GM12865 (cell line): ENCODE measurements at regions not wholly inside any gene's neighbourhood (a gene's known extent, or its start where the extent isn't known, plus 50 kb on each side); places are given as distances from the start of the nearest gene placed in this dataset.

ENCODE experiments used
- DNase-seq: peaks from one replicate; pipeline ENCODE4 v3.0.0; 2010; ENCODE audit warnings: low read depth
- H3K4me3 ChIP-seq: 2 replicates; pipeline ENCODE4 v1.5.1; 2011; ENCODE audit warnings: mild to moderate bottlenecking, low read depth, low read length, control low read depth
- TF ChIP-seq, protein P1 (sequence below): IDR thresholded peaks from 2 replicates; pipeline ENCODE4 v1.5.1; 2011; ENCODE audit warnings: low read length, control low read depth, low read depth, inconsistent platforms; ENCODE audit not compliant: insufficient read depth; ENCODE audit errors: missing control alignments

DNA sequence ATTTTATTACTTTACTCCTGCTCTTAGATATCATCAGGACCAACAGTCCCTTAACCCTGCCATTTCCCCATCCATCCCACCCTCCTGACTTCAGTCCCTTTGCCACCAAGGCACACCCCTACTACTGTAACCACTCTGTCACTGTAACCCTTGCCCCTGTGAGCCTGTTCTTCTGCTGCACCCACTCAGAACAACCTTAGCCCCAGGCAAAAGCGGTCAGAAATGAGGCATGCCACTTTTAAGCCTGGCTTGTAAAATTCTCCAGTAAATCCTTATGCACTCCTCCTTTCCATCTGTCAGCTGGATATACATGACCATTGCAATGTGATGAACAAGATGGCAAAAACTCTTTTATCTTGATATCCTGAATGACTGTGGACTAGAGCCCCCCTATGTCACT is 555.0 kb upstream of the PLXNA2 start:
- DNase-seq: no peak
- TF ChIP-seq, protein P1, sequence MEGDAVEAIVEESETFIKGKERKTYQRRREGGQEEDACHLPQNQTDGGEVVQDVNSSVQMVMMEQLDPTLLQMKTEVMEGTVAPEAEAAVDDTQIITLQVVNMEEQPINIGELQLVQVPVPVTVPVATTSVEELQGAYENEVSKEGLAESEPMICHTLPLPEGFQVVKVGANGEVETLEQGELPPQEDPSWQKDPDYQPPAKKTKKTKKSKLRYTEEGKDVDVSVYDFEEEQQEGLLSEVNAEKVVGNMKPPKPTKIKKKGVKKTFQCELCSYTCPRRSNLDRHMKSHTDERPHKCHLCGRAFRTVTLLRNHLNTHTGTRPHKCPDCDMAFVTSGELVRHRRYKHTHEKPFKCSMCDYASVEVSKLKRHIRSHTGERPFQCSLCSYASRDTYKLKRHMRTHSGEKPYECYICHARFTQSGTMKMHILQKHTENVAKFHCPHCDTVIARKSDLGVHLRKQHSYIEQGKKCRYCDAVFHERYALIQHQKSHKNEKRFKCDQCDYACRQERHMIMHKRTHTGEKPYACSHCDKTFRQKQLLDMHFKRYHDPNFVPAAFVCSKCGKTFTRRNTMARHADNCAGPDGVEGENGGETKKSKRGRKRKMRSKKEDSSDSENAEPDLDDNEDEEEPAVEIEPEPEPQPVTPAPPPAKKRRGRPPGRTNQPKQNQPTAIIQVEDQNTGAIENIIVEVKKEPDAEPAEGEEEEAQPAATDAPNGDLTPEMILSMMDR: no peak
- H3K4me3 ChIP-seq: no peak overlapping the region

DNA sequence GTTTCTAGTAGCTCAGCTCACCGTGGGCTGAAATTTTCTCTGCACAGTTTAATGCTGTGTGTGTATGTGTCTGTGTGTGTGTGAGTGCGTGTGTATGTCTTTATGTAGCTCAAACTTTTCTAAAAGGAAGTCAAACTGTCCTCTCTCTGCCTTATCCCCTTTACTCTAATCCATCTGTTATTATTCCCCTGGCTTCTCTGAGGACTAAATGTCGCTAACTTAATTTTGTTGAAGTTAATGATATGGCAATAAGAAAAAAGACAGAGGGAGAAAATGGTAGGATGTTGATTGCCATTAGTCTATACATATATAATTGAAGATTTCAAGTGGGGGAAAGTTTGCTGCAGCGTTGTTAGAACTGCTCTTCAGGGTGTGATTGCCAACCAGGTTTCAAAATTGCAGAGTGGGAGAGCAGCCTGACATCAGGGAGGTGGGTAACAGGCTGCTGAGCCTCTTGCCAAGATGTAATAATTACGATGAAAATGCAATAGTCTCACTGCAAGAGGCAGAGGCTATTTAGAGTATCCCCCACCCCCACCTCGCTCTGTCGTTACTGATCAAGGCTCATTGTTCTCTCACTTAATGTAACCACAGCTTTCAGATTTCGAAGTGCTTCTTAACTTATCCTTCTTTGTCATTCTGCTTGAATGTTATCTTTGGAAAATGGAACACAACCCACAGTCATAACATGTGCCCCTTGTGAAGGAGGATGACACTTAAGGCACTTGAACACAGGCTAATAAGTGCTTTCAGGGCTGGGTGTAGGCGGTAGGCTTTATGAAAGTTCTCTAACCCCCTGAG is 559.0 kb upstream of the PLXNA2 start:
- H3K4me3 ChIP-seq: no peak overlapping the region
- DNase-seq: peak; percentile 24
- TF ChIP-seq, protein P1: no peak

DNA sequence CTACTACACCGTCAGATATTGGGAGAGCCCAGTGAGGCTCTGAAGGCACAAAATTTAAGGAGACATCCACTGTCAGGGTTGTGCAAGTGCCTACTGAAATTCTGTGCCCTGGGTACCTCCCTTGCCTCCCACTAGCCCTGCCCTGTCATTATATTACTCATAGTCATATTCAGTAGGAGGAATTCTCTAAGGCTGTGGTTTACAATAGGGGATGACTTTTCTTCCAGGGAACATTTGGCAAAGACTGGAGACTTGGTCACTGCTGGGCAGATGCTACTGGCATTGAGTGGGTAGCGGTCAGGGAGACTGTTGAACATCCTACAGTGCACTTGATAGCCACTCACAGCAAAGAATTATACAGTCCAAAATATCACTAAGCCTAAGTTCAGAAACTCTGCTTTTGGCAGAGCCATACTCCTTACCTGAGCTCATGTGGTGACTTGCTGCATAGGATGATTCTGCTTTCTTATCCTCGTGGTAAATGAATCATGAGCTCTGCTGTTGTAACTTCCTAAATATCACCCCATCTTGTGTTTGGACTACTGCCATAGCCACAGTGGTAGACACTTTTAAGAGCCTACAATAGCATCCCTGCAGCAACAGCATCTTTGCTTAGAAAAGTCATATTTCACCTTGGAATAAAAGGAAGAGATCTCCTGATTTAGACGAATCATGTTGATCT is 563.4 kb upstream of the PLXNA2 start:
- TF ChIP-seq, protein P1: no peak
- H3K4me3 ChIP-seq: no peak overlapping the region
- no peak for DNase-seq

DNA sequence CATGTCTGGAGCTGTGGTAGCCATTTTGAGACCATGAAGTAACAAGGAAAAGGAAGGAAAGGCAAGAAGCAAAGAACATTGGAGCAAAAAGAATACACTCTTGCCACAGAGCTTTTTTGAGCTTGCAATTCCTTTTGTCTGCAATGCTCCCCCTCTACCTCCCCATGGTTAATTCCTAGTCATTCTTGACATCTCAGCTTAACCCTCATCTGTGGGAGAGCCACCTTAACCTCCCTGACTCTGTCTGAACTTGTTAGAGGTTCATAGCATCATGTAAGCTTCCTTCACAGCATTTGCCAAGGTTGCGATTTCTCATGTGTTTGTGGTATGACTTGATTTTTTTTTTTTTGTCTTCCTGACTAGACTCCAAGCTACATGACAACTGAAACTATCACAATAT is 564.1 kb upstream of the PLXNA2 start:
- no peak for DNase-seq
- H3K4me3 ChIP-seq: no peak overlapping the region

DNA sequence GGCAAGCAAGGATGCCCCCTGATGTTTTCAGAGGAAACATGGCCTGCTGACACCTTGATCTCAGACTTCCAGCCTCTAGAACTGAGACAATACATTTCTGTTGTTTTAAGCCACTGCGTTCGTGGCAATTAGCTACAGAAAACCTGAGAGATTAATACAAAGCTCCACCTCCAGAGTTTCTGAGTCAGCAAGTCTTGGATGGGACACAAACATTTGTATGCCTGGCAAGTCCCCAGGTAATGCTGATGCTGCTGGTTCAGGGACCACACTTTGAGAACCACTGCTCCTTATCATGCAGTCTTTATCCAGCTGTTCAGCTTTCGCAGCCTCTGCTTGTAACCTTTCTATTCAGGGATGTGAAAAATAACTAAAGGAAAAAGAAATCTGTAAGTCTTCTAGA is 565.7 kb upstream of the PLXNA2 start:
- TF ChIP-seq, protein P1: no peak
- DNase-seq: no peak
- no peak overlapping the region for H3K4me3 ChIP-seq

More for the DNA sequence above, 564.1 kb upstream of the PLXNA2 start:
- TF ChIP-seq, protein P1: no peak

DNA sequence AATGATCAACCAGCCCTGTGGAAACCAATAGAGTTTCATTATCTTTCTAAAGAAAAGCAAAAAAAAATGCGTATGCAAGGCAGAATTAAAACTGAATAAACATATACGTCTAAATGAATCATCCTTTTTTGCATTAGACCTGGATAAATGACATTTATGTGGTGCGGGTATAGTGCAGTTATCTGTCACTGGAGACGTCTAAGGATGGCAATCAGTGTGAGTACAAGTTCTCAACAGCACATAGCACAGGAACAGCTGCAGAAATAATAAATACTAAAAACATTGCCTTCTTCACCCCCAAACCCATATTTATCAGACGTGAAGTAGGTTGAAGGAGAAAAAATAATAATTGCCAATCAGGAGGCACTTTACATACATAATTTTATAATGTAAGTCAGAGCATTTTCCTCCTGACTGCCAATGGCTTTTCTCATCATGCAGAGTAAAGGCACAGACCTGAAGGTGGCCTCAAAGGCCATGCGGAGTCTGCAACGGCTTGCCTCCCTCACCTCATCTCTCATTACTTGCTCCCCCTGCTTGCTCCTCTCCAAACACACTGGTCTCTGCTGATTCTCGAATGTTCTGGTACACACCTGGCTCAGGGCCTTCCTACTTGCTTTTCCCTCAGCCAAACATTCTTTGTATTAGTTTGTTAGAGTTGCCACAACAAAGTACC is 574.7 kb upstream of the PLXNA2 start:
- H3K4me3 ChIP-seq: no peak overlapping the region
- DNase-seq: no peak
- TF ChIP-seq, protein P1: no peak
